ENCODE measurements at regions not wholly inside any gene's neighbourhood (a gene's known extent, or its start where the extent isn't known, plus 50 kb on each side); places are given as distances from the start of the nearest gene placed in this dataset.
A peak's percentile ranks its signal among the peaks of the same experiment; 100 is the strongest.
"Not testable (repeated sequence)": the region's sequence is repeated elsewhere in the genome, so short reads cannot be mapped to it uniquely, and the experiment has no call there.

DNA sequence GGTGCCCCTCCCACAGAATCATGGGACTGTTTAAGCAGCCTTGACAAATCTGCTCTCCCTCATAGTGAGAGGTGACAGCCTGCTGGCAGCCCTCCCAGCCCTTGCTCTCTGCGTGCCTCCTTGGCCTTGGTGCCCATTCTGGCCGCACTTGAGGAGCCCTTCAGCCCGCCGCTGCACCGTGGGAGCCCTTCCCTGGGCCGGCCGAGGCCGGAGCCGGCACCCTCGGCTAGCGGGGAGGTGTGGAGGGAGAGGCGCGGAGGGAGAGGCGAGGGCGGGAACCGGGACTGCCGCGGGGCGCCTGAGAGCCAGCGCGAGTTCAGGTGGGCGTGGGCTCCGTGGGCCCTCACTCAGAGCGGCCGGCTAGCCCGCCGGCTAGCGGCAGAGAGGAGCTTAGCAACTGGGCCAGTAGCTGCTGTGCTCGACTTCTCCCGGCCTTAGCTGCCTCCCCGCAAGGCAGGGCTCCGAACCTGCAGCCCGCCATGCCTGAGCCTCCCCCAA lies 125.9 kb upstream of the MYO10 start:
- Histone ChIP-seq H4K20me1 (replicated peaks; ENCODE audit: insufficient read depth) (no peaks in the 10 kb centered on the region), H3F3A (replicated peaks; ENCODE audit: low read depth) (no peaks in the 10 kb centered on the region), H3K9me2 (ENCODE audit: insufficient read depth) (no peaks in the 10 kb centered on the region), H3K79me2 (replicated peaks; ENCODE audit: insufficient read depth) (no peaks in the 10 kb centered on the region), H3K4me2 (no peak overlapping the region), H2AFZ (no peak overlapping the region), H3K36me3 (ENCODE audit: insufficient read depth) (no peaks in the 10 kb centered on the region), H3K27ac (ENCODE audit: low read depth) (no peak overlapping the region), H3K4me1 (ENCODE audit: insufficient read depth) (peaks cover 4% of the 10 kb centered on the region; the same call in 1 of the 2 replicates), H3K4me3 (no peak overlapping the region), H3K27me3 (ENCODE audit: insufficient read depth) (no peaks in the 10 kb centered on the region)
- ATAC-seq (no peak; the same call in 2 of the 3 replicates), DNase-seq (ENCODE audit: low spot score) (no peak)
- no peak overlapping the region for H3K27ac Mint-ChIP-seq
- H3K4me3 Mint-ChIP-seq = no peak overlapping the region
- peaks cover 5% of the 10 kb centered on the region; the same call in 1 of the 3 replicates for H3K9me3 Mint-ChIP-seq
- peaks cover 7% of the 10 kb centered on the region; the same call in 2 of the 3 replicates for H3K4me1 Mint-ChIP-seq
- H3K36me3 Mint-ChIP-seq (ENCODE audit: low read depth) = no peaks in the 10 kb centered on the region
- H3K27me3 Mint-ChIP-seq (ENCODE audit: insufficient read depth, low read depth, poor library complexity) = peaks cover 9% of the 10 kb centered on the region
- TF ChIP-seq CTCF (conservative IDR thresholded peaks at IDR 0.05; ENCODE audit: low read depth in 2 of 2) (0 out of 4 replicates have a peak, but pooled peaks of 1 of the 2 experiments have one; percentile 13), STAT1 (IDR thresholded peaks at IDR 0.05; ENCODE audit: unreplicated experiment) (no peak), CREB1 (CRISPR knock-in tag; IDR thresholded peaks at IDR 0.05; ENCODE audit: low read depth) (no peak)

GRCh38 chr5:17062741-17063140 lies 126.7 kb upstream of the MYO10 start:
- H3K36me3 Mint-ChIP-seq (ENCODE audit: low read depth); H3K4me1 Mint-ChIP-seq; H3K79me2 ChIP-seq (replicated peaks; ENCODE audit: insufficient read depth); ATAC-seq; H3K27ac Mint-ChIP-seq; H3K27ac ChIP-seq (ENCODE audit: low read depth); H3K4me1 ChIP-seq (ENCODE audit: insufficient read depth); DNase-seq (ENCODE audit: low spot score); H3K4me3 Mint-ChIP-seq; H2AFZ ChIP-seq; H3K27me3 ChIP-seq (ENCODE audit: insufficient read depth); H3K9me3 Mint-ChIP-seq; H3K36me3 ChIP-seq (ENCODE audit: insufficient read depth); H3K4me3 ChIP-seq; H3F3A ChIP-seq (replicated peaks; ENCODE audit: low read depth); H3K27me3 Mint-ChIP-seq (ENCODE audit: insufficient read depth, low read depth, poor library complexity); H4K20me1 ChIP-seq (replicated peaks; ENCODE audit: insufficient read depth); H3K9me2 ChIP-seq (ENCODE audit: insufficient read depth); H3K4me2 ChIP-seq: not testable (repeated sequence)

- no peak for DNase-seq (ENCODE audit: low spot score)
- Histone ChIP-seq H3K9me2 (ENCODE audit: insufficient read depth) (no peaks in the 10 kb centered on the region), H3K27ac (ENCODE audit: low read depth) (no peak overlapping the region), H3K79me2 (replicated peaks; ENCODE audit: insufficient read depth) (no peaks in the 10 kb centered on the region), H4K20me1 (replicated peaks; ENCODE audit: insufficient read depth) (no peaks in the 10 kb centered on the region), H2AFZ (no peak overlapping the region), H3F3A (replicated peaks; ENCODE audit: low read depth) (no peaks in the 10 kb centered on the region), H3K36me3 (ENCODE audit: insufficient read depth) (no peaks in the 10 kb centered on the region), H3K4me1 (ENCODE audit: insufficient read depth) (peaks cover 12% of the 10 kb centered on the region; the same call in 1 of the 2 replicates), H3K4me2 (no peak overlapping the region), H3K27me3 (ENCODE audit: insufficient read depth) (no peaks in the 10 kb centered on the region), H3K4me3 (no peak overlapping the region)
- no peaks in the 10 kb centered on the region for H3K36me3 Mint-ChIP-seq (ENCODE audit: low read depth)
- no peak for ATAC-seq
- peaks cover 8% of the 10 kb centered on the region; the same call in 2 of the 3 replicates for H3K4me1 Mint-ChIP-seq
- TF ChIP-seq ZNF114 (CRISPR knock-in tag; IDR thresholded peaks at IDR 0.05) = no peak
- no peak for TF ChIP-seq NANOG (IDR thresholded peaks at IDR 0.05; ENCODE audit: borderline replicate concordance)
- no peak for TF ChIP-seq CREB1 (CRISPR knock-in tag; IDR thresholded peaks at IDR 0.05; ENCODE audit: low read depth)
- TF ChIP-seq, protein P1, sequence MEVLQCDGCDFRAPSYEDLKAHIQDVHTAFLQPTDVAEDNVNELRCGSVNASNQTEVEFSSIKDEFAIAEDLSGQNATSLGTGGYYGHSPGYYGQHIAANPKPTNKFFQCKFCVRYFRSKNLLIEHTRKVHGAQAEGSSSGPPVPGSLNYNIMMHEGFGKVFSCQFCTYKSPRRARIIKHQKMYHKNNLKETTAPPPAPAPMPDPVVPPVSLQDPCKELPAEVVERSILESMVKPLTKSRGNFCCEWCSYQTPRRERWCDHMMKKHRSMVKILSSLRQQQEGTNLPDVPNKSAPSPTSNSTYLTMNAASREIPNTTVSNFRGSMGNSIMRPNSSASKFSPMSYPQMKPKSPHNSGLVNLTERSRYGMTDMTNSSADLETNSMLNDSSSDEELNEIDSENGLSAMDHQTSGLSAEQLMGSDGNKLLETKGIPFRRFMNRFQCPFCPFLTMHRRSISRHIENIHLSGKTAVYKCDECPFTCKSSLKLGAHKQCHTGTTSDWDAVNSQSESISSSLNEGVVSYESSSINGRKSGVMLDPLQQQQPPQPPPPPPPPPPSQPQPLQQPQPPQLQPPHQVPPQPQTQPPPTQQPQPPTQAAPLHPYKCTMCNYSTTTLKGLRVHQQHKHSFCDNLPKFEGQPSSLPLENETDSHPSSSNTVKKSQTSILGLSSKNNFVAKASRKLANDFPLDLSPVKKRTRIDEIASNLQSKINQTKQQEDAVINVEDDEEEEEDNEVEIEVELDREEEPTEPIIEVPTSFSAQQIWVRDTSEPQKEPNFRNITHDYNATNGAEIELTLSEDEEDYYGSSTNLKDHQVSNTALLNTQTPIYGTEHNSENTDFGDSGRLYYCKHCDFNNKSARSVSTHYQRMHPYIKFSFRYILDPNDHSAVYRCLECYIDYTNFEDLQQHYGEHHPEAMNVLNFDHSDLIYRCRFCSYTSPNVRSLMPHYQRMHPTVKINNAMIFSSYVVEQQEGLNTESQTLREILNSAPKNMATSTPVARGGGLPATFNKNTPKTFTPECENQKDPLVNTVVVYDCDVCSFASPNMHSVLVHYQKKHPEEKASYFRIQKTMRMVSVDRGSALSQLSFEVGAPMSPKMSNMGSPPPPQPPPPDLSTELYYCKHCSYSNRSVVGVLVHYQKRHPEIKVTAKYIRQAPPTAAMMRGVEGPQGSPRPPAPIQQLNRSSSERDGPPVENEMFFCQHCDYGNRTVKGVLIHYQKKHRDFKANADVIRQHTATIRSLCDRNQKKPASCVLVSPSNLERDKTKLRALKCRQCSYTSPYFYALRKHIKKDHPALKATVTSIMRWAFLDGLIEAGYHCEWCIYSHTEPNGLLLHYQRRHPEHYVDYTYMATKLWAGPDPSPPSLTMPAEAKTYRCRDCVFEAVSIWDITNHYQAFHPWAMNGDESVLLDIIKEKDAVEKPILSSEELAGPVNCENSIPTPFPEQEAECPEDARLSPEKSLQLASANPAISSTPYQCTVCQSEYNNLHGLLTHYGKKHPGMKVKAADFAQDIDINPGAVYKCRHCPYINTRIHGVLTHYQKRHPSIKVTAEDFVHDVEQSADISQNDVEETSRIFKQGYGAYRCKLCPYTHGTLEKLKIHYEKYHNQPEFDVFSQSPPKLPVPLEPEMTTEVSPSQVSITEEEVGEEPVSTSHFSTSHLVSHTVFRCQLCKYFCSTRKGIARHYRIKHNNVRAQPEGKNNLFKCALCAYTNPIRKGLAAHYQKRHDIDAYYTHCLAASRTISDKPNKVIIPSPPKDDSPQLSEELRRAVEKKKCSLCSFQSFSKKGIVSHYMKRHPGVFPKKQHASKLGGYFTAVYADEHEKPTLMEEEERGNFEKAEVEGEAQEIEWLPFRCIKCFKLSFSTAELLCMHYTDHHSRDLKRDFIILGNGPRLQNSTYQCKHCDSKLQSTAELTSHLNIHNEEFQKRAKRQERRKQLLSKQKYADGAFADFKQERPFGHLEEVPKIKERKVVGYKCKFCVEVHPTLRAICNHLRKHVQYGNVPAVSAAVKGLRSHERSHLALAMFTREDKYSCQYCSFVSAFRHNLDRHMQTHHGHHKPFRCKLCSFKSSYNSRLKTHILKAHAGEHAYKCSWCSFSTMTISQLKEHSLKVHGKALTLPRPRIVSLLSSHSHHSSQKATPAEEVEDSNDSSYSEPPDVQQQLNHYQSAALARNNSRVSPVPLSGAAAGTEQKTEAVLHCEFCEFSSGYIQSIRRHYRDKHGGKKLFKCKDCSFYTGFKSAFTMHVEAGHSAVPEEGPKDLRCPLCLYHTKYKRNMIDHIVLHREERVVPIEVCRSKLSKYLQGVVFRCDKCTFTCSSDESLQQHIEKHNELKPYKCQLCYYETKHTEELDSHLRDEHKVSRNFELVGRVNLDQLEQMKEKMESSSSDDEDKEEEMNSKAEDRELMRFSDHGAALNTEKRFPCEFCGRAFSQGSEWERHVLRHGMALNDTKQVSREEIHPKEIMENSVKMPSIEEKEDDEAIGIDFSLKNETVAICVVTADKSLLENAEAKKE (CRISPR knock-in tag; IDR thresholded peaks at IDR 0.05) = no peak
- TF ChIP-seq ZNF331 (CRISPR knock-in tag; IDR thresholded peaks at IDR 0.05; ENCODE audit: low read depth) = no peak
- no peak overlapping the region for H3K4me3 Mint-ChIP-seq
- H3K27me3 Mint-ChIP-seq (ENCODE audit: insufficient read depth, low read depth, poor library complexity) = no peaks in the 10 kb centered on the region
- 0 out of 3 replicates have a peak, but pooled peaks cover 5% of the 10 kb centered on the region for H3K9me3 Mint-ChIP-seq
- H3K27ac Mint-ChIP-seq = no peak overlapping the region
These were observed 128.2 kb upstream of the MYO10 start for GRCh38 chr5:17064241-17064640.
